HL-60 (cell line): ENCODE measurements at regions not wholly inside any gene's neighbourhood (a gene's known extent, or its start where the extent isn't known, plus 50 kb on each side); places are given as distances from the start of the nearest gene placed in this dataset.

Source experiments
- CTCF ChIP-seq: IDR thresholded peaks from one replicate; pipeline ENCODE4 v1.5.1; 2011; ENCODE audit warnings: low read length, control low read depth, inconsistent platforms; ENCODE audit not compliant: insufficient read depth
- GABPA ChIP-seq: IDR thresholded peaks from 2 replicates; pipeline ENCODE4 v1.6.1; 2012; ENCODE audit warnings: low read depth
- POLR2AphosphoS5 ChIP-seq: IDR thresholded peaks from 2 replicates; pipeline ENCODE4 v1.6.1; 2012; ENCODE audit warnings: low read depth
- REST ChIP-seq: IDR thresholded peaks from 2 replicates; pipeline ENCODE4 v1.6.1; 2012; ENCODE audit warnings: low read depth; ENCODE audit not compliant: insufficient replicate concordance
- SPI1 ChIP-seq: IDR thresholded peaks from 2 replicates; pipeline ENCODE4 v1.6.1; 2012; ENCODE audit warnings: low read depth, mild to moderate bottlenecking, borderline replicate concordance

GRCh38 chr2:184057910-184058309, 540.4 kb upstream of the ZNF804A start:
- TF ChIP-seq CTCF = no peak
- TF ChIP-seq SPI1 = no peak
- no peak for TF ChIP-seq POLR2AphosphoS5
- no peak for TF ChIP-seq GABPA
- no peak for TF ChIP-seq REST
